PC-3 (cell line): ENCODE measurements at regions not wholly inside any gene's neighbourhood (a gene's known extent, or its start where the extent isn't known, plus 50 kb on each side); places are given as distances from the start of the nearest gene placed in this dataset.

Experiments used
- ATAC-seq: fragments of 200-7000 bp; cut with Tn5 transposase; 2 replicates; pipeline ENCODE4 v1.9.1; 2020; ENCODE audit warnings: mild to moderate bottlenecking, moderate library complexity
- BruUV-seq: library from RNA; stranded (reverse); fragments of 400-500 nt; replicated peaks from 2 replicates; lab custom pipeline; 2021; lab: Mats Ljungman, UMichigan
- CTCF ChIA-PET: fragments of 300-600 bp; sonication (Branson Sonifier 250); formaldehyde crosslinking; loops from one replicate; lab custom pipeline; 2022; ENCODE audit warnings: antibody characterized with exemption; lab: Charles Lee
- POLR2A ChIA-PET: fragments of 300-600 bp; sonication (Branson Sonifier 250); formaldehyde crosslinking; loops from one replicate; lab custom pipeline; 2022; ENCODE audit warnings: antibody characterized with exemption; ENCODE audit not compliant: unreplicated experiment; lab: Charles Lee
- DNase-seq: peaks from one replicate; pipeline ENCODE4 v3.0.0-alpha.2; 2015
- H2AFZ ChIP-seq: fragments of 300-600 bp; sonication (generic); 2 replicates; pipeline ENCODE4 v1.6.0; 2016; ENCODE audit warnings: antibody characterized with exemption, low read length
- H3F3A ChIP-seq: fragments of 300-600 bp; sonication (generic); one replicate; pipeline ENCODE4 v1.6.0; 2017; ENCODE audit warnings: antibody characterized with exemption, low read length, control low read depth, mild to moderate bottlenecking; ENCODE audit not compliant: unreplicated experiment
- H3K27ac ChIP-seq: fragments of 300-600 bp; sonication (generic); 2 replicates; pipeline ENCODE4 v1.5.1; 2016; ENCODE audit warnings: mild to moderate bottlenecking, low read length
- H3K27me3 ChIP-seq: fragments of 300-600 bp; sonication (generic); 2 replicates; pipeline ENCODE4 v1.6.1; 2016; ENCODE audit warnings: low read length, mixed read lengths
- H3K36me3 ChIP-seq: fragments of 300-600 bp; sonication (generic); 2 replicates; pipeline ENCODE4 v1.6.1; 2016; ENCODE audit warnings: low read depth, mixed run types, low read length, mixed read lengths
- H3K4me1 ChIP-seq: fragments of 300-600 bp; sonication (generic); 2 replicates; pipeline ENCODE4 v1.5.1; 2016; ENCODE audit warnings: low read length; ENCODE audit not compliant: insufficient read depth
- H3K4me2 ChIP-seq: fragments of 300-600 bp; sonication (generic); 2 replicates; pipeline ENCODE4 v1.6.0; 2016; ENCODE audit warnings: low read length
- H3K4me3 ChIP-seq: fragments of 300-600 bp; sonication (generic); 2 replicates; pipeline ENCODE4 v1.5.1; 2016; ENCODE audit warnings: mild to moderate bottlenecking, low read length, mixed read lengths
- H3K79me2 ChIP-seq: fragments of 300-600 bp; sonication (generic); 2 replicates; pipeline ENCODE4 v1.6.1; 2017; ENCODE audit warnings: low read length, mixed read lengths
- H3K9ac ChIP-seq: fragments of 300-600 bp; sonication (generic); 2 replicates; pipeline ENCODE4 v1.6.0; 2016; ENCODE audit warnings: mild to moderate bottlenecking, low read length
- H3K9me2 ChIP-seq: fragments of 300-600 bp; sonication (generic); replicated peaks from 2 replicates; pipeline ENCODE4 v1.6.1; 2016; ENCODE audit warnings: mixed run types, low read length, mixed read lengths
- H3K9me3 ChIP-seq: fragments of 300-600 bp; sonication (generic); 2 replicates; pipeline ENCODE4 v1.6.1; 2016; ENCODE audit warnings: low read length, mixed read lengths
- H4K20me1 ChIP-seq: fragments of 300-600 bp; sonication (generic); 2 replicates; pipeline ENCODE4 v1.6.1; 2016; ENCODE audit warnings: low read length, mixed read lengths
- CTCF ChIP-seq: fragments of 300-600 bp; sonication (generic); conservative IDR thresholded peaks from 2 replicates; pipeline ENCODE4 v1.5.1; 2017; ENCODE audit warnings: antibody characterized with exemption, low read depth, mild to moderate bottlenecking, low read length
- EZH2 ChIP-seq: fragments of 300-600 bp; sonication (generic); IDR thresholded peaks from one replicate; pipeline ENCODE4 v1.6.1; 2017; ENCODE audit warnings: antibody characterized with exemption, mild to moderate bottlenecking, low read length; ENCODE audit not compliant: unreplicated experiment
- EZH2phosphoT487 ChIP-seq: fragments of 300-600 bp; sonication (generic); IDR thresholded peaks from 2 replicates; pipeline ENCODE4 v1.6.1; 2018; ENCODE audit warnings: mild to moderate bottlenecking, antibody characterized with exemption, low read length, borderline replicate concordance
- intact Hi-C: fragments of 100-400 bp; cut with micrococcal nuclease; formaldehyde crosslinking; loops from 2 replicates; pipeline ENCODE4 v1.9.0; 2023

GRCh38 chr1:82392946-82393345, 592.2 kb downstream of the ADGRL2 start:
- H4K20me1 ChIP-seq, result no peaks in the 10 kb centered on the region
- no peaks in the 10 kb centered on the region for H3K27me3 ChIP-seq
- intact Hi-C loops, result no loop called here
- CTCF ChIA-PET, result no interaction called here
- H3K79me2 ChIP-seq, result no peaks in the 10 kb centered on the region
- H3K4me2 ChIP-seq, result no peak overlapping the region; the same call in 1 of the 2 replicates
- no peaks in the 10 kb centered on the region for H3K9me3 ChIP-seq
- H3K9me2 ChIP-seq, result no peaks in the 10 kb centered on the region
- H3K27ac ChIP-seq, result peak overlapping the region; percentile 46
- DNase-seq, result peak; percentile 3
- TF ChIP-seq CTCF (no peak), EZH2 (no peak), EZH2phosphoT487 (no peak)
- POLR2A ChIA-PET, result no interaction called here
- no peaks in the 10 kb centered on the region for H3F3A ChIP-seq
- BruUV-seq, result no TSS peak
- no peak overlapping the region for H2AFZ ChIP-seq
- H3K4me1 ChIP-seq, result peaks cover 2% of the 10 kb centered on the region; the same call in 1 of the 2 replicates
- H3K9ac ChIP-seq, result no peak overlapping the region
- no peaks in the 10 kb centered on the region for H3K36me3 ChIP-seq
- no peak overlapping the region for H3K4me3 ChIP-seq
- ATAC-seq, result no peak

GRCh38 chr1:82392513-82392912, 591.8 kb downstream of the ADGRL2 start:
- peak; percentile 52 for DNase-seq
- peak overlapping the region; percentile 46 for H3K27ac ChIP-seq
- H3K27me3 ChIP-seq, result no peaks in the 10 kb centered on the region
- no peak overlapping the region for H3K9ac ChIP-seq
- H2AFZ ChIP-seq, result no peak overlapping the region
- no peak overlapping the region for H3K4me3 ChIP-seq
- intact Hi-C loops, result no loop called here
- TF ChIP-seq EZH2phosphoT487, result no peak
- no peak for TF ChIP-seq CTCF
- no peak for TF ChIP-seq EZH2
- H3K9me3 ChIP-seq, result no peaks in the 10 kb centered on the region
- H3F3A ChIP-seq, result no peaks in the 10 kb centered on the region
- H3K79me2 ChIP-seq, result no peaks in the 10 kb centered on the region
- H4K20me1 ChIP-seq, result no peaks in the 10 kb centered on the region
- CTCF ChIA-PET, result no interaction called here
- H3K9me2 ChIP-seq, result no peaks in the 10 kb centered on the region
- ATAC-seq, result no peak
- peaks cover 2% of the 10 kb centered on the region; the same call in 1 of the 2 replicates for H3K4me1 ChIP-seq
- H3K4me2 ChIP-seq, result no peak overlapping the region; the same call in 1 of the 2 replicates
- POLR2A ChIA-PET, result no interaction called here
- H3K36me3 ChIP-seq, result no peaks in the 10 kb centered on the region
- no TSS peak for BruUV-seq

- ChIA-PET POLR2A (no interaction called here), CTCF (no interaction called here)
- Histone ChIP-seq H4K20me1 (no peaks in the 10 kb centered on the region), H3K4me2 (no peak overlapping the region), H3K27ac (no peak overlapping the region), H3F3A (no peaks in the 10 kb centered on the region), H3K36me3 (no peaks in the 10 kb centered on the region), H2AFZ (no peak overlapping the region), H3K79me2 (no peaks in the 10 kb centered on the region), H3K27me3 (no peaks in the 10 kb centered on the region), H3K9me2 (no peaks in the 10 kb centered on the region), H3K4me1 (peaks cover 2% of the 10 kb centered on the region; the same call in 1 of the 2 replicates), H3K9me3 (no peaks in the 10 kb centered on the region), H3K4me3 (no peak overlapping the region), H3K9ac (no peak overlapping the region)
- BruUV-seq, result no TSS peak
- peak; percentile 20 for DNase-seq
- intact Hi-C loops, result no loop called here
- ATAC-seq, result no peak
- TF ChIP-seq EZH2phosphoT487 (no peak), CTCF (no peak), EZH2 (no peak)
Observed at GRCh38 chr1:82391712-82392111, 591.0 kb downstream of the ADGRL2 start.
